ENCODE measurements at regions not wholly inside any gene's neighbourhood (a gene's known extent, or its start where the extent isn't known, plus 50 kb on each side); places are given as distances from the start of the nearest gene placed in this dataset.
A peak's percentile ranks its signal among the peaks of the same experiment; 100 is the strongest.

- H3K9me3 Mint-ChIP-seq: no peaks in the 10 kb centered on the region
- peak overlapping the region; percentile 90 for H3K27ac Mint-ChIP-seq
- H3K4me3 Mint-ChIP-seq: no peak overlapping the region
- H3K27me3 Mint-ChIP-seq (ENCODE audit: low read depth): no peaks in the 10 kb centered on the region
- peaks cover 8% of the 10 kb centered on the region for H3K36me3 Mint-ChIP-seq
- DNase-seq (ENCODE audit: low spot score in 2 of 2, unreplicated experiment in 2 of 2): no peak
- H3K4me1 Mint-ChIP-seq: peaks cover 24% of the 10 kb centered on the region
- no peak for TF ChIP-seq CTCF (IDR thresholded peaks at IDR 0.05; ENCODE audit: unreplicated experiment)
Measured at GRCh38 chr21:16550917-16551741, 821.3 kb downstream of the USP25 start.

- Mint-ChIP-seq H3K36me3 (peaks cover 19% of the 10 kb centered on the region), H3K27ac (no peak overlapping the region), H3K9me3 (no peaks in the 10 kb centered on the region), H3K4me1 (peaks cover 35% of the 10 kb centered on the region), H3K27me3 (ENCODE audit: low read depth) (no peaks in the 10 kb centered on the region), H3K4me3 (no peak overlapping the region)
- no peak for TF ChIP-seq CTCF (IDR thresholded peaks at IDR 0.05; ENCODE audit: unreplicated experiment)
- DNase-seq (ENCODE audit: low spot score in 2 of 2, unreplicated experiment in 2 of 2): no peak
Measured at GRCh38 chr21:16552880-16553279, 823.1 kb downstream of the USP25 start.

- H3K27me3 Mint-ChIP-seq (ENCODE audit: low read depth): no peaks in the 10 kb centered on the region
- peaks cover 42% of the 10 kb centered on the region for H3K4me1 Mint-ChIP-seq
- H3K27ac Mint-ChIP-seq: peak overlapping the region; percentile 77
- no peak overlapping the region for H3K4me3 Mint-ChIP-seq
- TF ChIP-seq CTCF (IDR thresholded peaks at IDR 0.05; ENCODE audit: unreplicated experiment): no peak
- peaks cover 22% of the 10 kb centered on the region for H3K36me3 Mint-ChIP-seq
- H3K9me3 Mint-ChIP-seq: no peaks in the 10 kb centered on the region
- no peak for DNase-seq (ENCODE audit: low spot score in 2 of 2, unreplicated experiment in 2 of 2)
Measured at GRCh38 chr21:16554503-16554902, 824.7 kb downstream of the USP25 start.

GRCh38 chr21:16563116-16563515 is 833.3 kb downstream of the USP25 start:
- no peak overlapping the region for H3K27ac Mint-ChIP-seq
- DNase-seq (ENCODE audit: low spot score in 2 of 2, unreplicated experiment in 2 of 2): no peak
- H3K36me3 Mint-ChIP-seq: peaks cover 5% of the 10 kb centered on the region
- H3K27me3 Mint-ChIP-seq (ENCODE audit: low read depth): no peaks in the 10 kb centered on the region
- TF ChIP-seq CTCF (IDR thresholded peaks at IDR 0.05; ENCODE audit: unreplicated experiment): no peak
- H3K4me1 Mint-ChIP-seq: peaks cover 49% of the 10 kb centered on the region
- no peaks in the 10 kb centered on the region for H3K9me3 Mint-ChIP-seq
- no peak overlapping the region for H3K4me3 Mint-ChIP-seq

GRCh38 chr21:16563795-16564194 is 834.0 kb downstream of the USP25 start:
- no peak for TF ChIP-seq CTCF (IDR thresholded peaks at IDR 0.05; ENCODE audit: unreplicated experiment)
- Mint-ChIP-seq H3K4me3 (no peak overlapping the region), H3K27ac (peak overlapping the region; percentile 88), H3K27me3 (ENCODE audit: low read depth) (no peaks in the 10 kb centered on the region), H3K36me3 (peaks cover 5% of the 10 kb centered on the region), H3K4me1 (peaks cover 55% of the 10 kb centered on the region), H3K9me3 (no peaks in the 10 kb centered on the region)
- DNase-seq (ENCODE audit: low spot score in 2 of 2, unreplicated experiment in 2 of 2): no peak

Measured in mesothelial cell of epicardium (in vitro differentiated cells).